Keratinocyte (primary cell): ENCODE measurements at regions not wholly inside any gene's neighbourhood (a gene's known extent, or its start where the extent isn't known, plus 50 kb on each side); places are given as distances from the start of the nearest gene placed in this dataset.

ENCODE experiments used
- DNase-seq: peaks from one replicate; pipeline ENCODE4 v3.0.0-alpha.2; 2011; ENCODE audit warnings: low read depth, missing footprints, low spot score
- FAIRE-seq: peaks from 2 replicates; lab custom pipeline; 2011; peaks lifted over from hg19 to GRCh38; lab: Jason Lieb, UNC
- H2AFZ ChIP-seq: 2 replicates; pipeline ENCODE4 v1.6.0; 2012; ENCODE audit warnings: low read length, control low read depth, inconsistent platforms; ENCODE audit not compliant: control insufficient read depth
- H3K27ac ChIP-seq: 2 replicates; pipeline ENCODE4 v1.5.1; 2011; ENCODE audit warnings: low read length; ENCODE audit not compliant: control insufficient read depth, insufficient read depth
- H3K27me3 ChIP-seq: 3 replicates; pipeline ENCODE4 v1.6.0; 2011; ENCODE audit warnings: low read length; ENCODE audit not compliant: control insufficient read depth, insufficient read depth; ENCODE audit errors: extremely low read depth
- H3K36me3 ChIP-seq, 2 experiments: 2 replicates in 1 of 2; 3 replicates in 1 of 2; pipeline ENCODE4 v1.5.1; 2011; ENCODE audit warnings: low read length in 2 of 2, mild to moderate bottlenecking in 1 of 2; ENCODE audit not compliant: control insufficient read depth in 2 of 2, insufficient read depth in 2 of 2; ENCODE audit errors: extremely low read depth in 1 of 2
- H3K4me1 ChIP-seq: 3 replicates; pipeline ENCODE4 v1.5.1; 2011; ENCODE audit warnings: low read length; ENCODE audit not compliant: control insufficient read depth, insufficient read depth; ENCODE audit errors: extremely low read depth
- H3K4me2 ChIP-seq: 3 replicates; pipeline ENCODE4 v1.6.0; 2011; ENCODE audit warnings: low read depth, low read length; ENCODE audit not compliant: control insufficient read depth, insufficient read depth; ENCODE audit errors: extremely low read depth
- H3K4me3 ChIP-seq, 3 experiments: fragments of 200-600 bp in 1 of 3; sonication (generic) in 1 of 3; 2 replicates in 2 of 3; 3 replicates in 1 of 3; pipeline ENCODE4 v1.5.1; 2011 to 2016; ENCODE audit warnings: low read length in 3 of 3, mild to moderate bottlenecking in 3 of 3, control low read depth in 2 of 3, inconsistent platforms in 1 of 3, low read depth in 1 of 3, mixed read lengths in 1 of 3, mixed run types in 1 of 3, moderate library complexity in 1 of 3; ENCODE audit not compliant: control insufficient read depth in 2 of 3, insufficient read depth in 2 of 3; ENCODE audit errors: extremely low read depth in 1 of 3
- H3K79me2 ChIP-seq: 2 replicates; pipeline ENCODE4 v1.6.0; 2012; ENCODE audit warnings: low read length; ENCODE audit not compliant: control insufficient read depth, insufficient read depth
- H3K9ac ChIP-seq: 3 replicates; pipeline ENCODE4 v1.6.0; 2011; ENCODE audit warnings: low read length; ENCODE audit not compliant: control insufficient read depth, insufficient read depth; ENCODE audit errors: extremely low read depth
- H3K9me1 ChIP-seq: 3 replicates; pipeline ENCODE4 v1.6.0; 2011; ENCODE audit warnings: low read length; ENCODE audit not compliant: control insufficient read depth, insufficient read depth; ENCODE audit errors: extremely low read depth
- H3K9me3 ChIP-seq: 2 replicates; pipeline ENCODE4 v1.5.1; 2012; ENCODE audit warnings: low read depth, low read length; ENCODE audit not compliant: control insufficient read depth
- H4K20me1 ChIP-seq: 3 replicates; pipeline ENCODE4 v1.6.0; 2011; ENCODE audit warnings: low read length; ENCODE audit not compliant: control insufficient read depth, insufficient read depth; ENCODE audit errors: extremely low read depth
- CTCF ChIP-seq, 3 experiments: IDR thresholded peaks in 1 of 3; conservative IDR thresholded peaks in 1 of 3; optimal IDR thresholded peaks in 1 of 3; 2 replicates in 2 of 3; 3 replicates in 1 of 3; pipeline versions ENCODE3 to v1.5.1; 2011; ENCODE audit warnings: low read length in 3 of 3, mild to moderate bottlenecking in 3 of 3, moderate library complexity in 2 of 3, control low read depth in 1 of 3, inconsistent platforms in 1 of 3; ENCODE audit not compliant: insufficient read depth in 2 of 3; ENCODE audit errors: extremely low read depth in 1 of 3
- EZH2 ChIP-seq: IDR thresholded peaks from one replicate; pipeline ENCODE4 v1.6.1; 2012; ENCODE audit warnings: inconsistent platforms, mild to moderate bottlenecking, low read length, moderate library complexity
- dilution Hi-C: fragments of 300-500 bp; cut with MboI; formaldehyde crosslinking; loops from one replicate; pipeline ENCODE4 v1.7.0; 2020; ENCODE audit warnings: low sequenced_read_pairs; ENCODE audit not compliant: extremely low pct_ligation_motif_present

GRCh38 chr2:147549054-147549453 lies 295.8 kb upstream of the ACVR2A start:
- Histone ChIP-seq H3K4me3 (no peak overlapping the region), H3K9me1 (no peaks in the 10 kb centered on the region), H3K9me3 (no peaks in the 10 kb centered on the region), H3K4me1 (no peaks in the 10 kb centered on the region), H3K4me2 (no peak overlapping the region), H3K27ac (no peak overlapping the region), H3K9ac (no peak overlapping the region), H2AFZ (no peak overlapping the region), H3K79me2 (no peaks in the 10 kb centered on the region), H3K27me3 (peaks cover 2% of the 10 kb centered on the region), H4K20me1 (no peaks in the 10 kb centered on the region), H3K36me3 (no peaks in the 10 kb centered on the region)
- no peak for FAIRE-seq
- TF ChIP-seq EZH2 (no peak), CTCF (optimal IDR thresholded peaks at IDR 0.05 in 1 of 3, IDR thresholded peaks at IDR 0.05 in 1 of 3, conservative IDR thresholded peaks at IDR 0.05 in 1 of 3; ENCODE audit: extremely low read depth in 1 of 3, insufficient read depth in 2 of 3, low read length in 3 of 3) (no peak)
- DNase-seq, result no peak
- dilution Hi-C loops, result no loop called here

GRCh38 chr2:147548451-147548850 lies 296.4 kb upstream of the ACVR2A start:
- H3K9me1 ChIP-seq, result no peaks in the 10 kb centered on the region
- FAIRE-seq, result no peak
- dilution Hi-C loops, result no loop called here
- H2AFZ ChIP-seq, result no peak overlapping the region
- TF ChIP-seq EZH2, result no peak
- no peak for TF ChIP-seq CTCF (optimal IDR thresholded peaks at IDR 0.05 in 1 of 3, IDR thresholded peaks at IDR 0.05 in 1 of 3, conservative IDR thresholded peaks at IDR 0.05 in 1 of 3; ENCODE audit: extremely low read depth in 1 of 3, insufficient read depth in 2 of 3, low read length in 3 of 3)
- H3K9me3 ChIP-seq, result no peaks in the 10 kb centered on the region
- no peak overlapping the region for H3K9ac ChIP-seq
- no peaks in the 10 kb centered on the region for H3K4me1 ChIP-seq
- H3K79me2 ChIP-seq, result no peaks in the 10 kb centered on the region
- no peak for DNase-seq
- H4K20me1 ChIP-seq, result no peaks in the 10 kb centered on the region
- H3K27me3 ChIP-seq, result no peaks in the 10 kb centered on the region
- no peak overlapping the region for H3K27ac ChIP-seq
- no peaks in the 10 kb centered on the region for H3K36me3 ChIP-seq
- no peak overlapping the region for H3K4me2 ChIP-seq
- no peak overlapping the region for H3K4me3 ChIP-seq
